ENCODE measurements at regions not wholly inside any gene's neighbourhood (a gene's known extent, or its start where the extent isn't known, plus 50 kb on each side); places are given as distances from the start of the nearest gene placed in this dataset.
"Not testable (repeated sequence)": the region's sequence is repeated elsewhere in the genome, so short reads cannot be mapped to it uniquely, and the experiment has no call there.

DNA sequence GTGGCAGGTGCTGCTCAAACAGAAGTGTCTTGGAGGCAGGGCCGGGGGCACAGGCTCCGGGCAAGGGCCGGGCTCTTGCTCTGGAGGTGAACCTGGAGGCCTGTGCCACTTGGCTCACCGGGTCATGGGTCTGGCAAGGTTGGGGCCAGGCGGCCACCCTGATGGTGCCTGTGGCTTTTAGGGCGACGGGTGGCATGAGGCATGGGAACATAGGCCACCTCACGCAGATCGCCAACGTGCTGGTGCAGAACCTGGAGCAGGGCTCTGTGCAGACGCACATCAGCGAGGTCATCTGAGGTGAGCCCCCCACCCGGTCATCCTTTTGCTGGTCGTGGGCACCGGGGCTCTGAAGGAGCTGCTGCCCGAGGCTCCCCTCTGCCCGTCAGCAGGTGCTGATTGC lies 202.7 kb downstream of the LIPI start:
- TF ChIP-seq, protein P1, sequence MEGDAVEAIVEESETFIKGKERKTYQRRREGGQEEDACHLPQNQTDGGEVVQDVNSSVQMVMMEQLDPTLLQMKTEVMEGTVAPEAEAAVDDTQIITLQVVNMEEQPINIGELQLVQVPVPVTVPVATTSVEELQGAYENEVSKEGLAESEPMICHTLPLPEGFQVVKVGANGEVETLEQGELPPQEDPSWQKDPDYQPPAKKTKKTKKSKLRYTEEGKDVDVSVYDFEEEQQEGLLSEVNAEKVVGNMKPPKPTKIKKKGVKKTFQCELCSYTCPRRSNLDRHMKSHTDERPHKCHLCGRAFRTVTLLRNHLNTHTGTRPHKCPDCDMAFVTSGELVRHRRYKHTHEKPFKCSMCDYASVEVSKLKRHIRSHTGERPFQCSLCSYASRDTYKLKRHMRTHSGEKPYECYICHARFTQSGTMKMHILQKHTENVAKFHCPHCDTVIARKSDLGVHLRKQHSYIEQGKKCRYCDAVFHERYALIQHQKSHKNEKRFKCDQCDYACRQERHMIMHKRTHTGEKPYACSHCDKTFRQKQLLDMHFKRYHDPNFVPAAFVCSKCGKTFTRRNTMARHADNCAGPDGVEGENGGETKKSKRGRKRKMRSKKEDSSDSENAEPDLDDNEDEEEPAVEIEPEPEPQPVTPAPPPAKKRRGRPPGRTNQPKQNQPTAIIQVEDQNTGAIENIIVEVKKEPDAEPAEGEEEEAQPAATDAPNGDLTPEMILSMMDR (conservative IDR thresholded peaks at IDR 0.05; ENCODE audit: low read length) = not testable (repeated sequence)
- TF ChIP-seq EZH2phosphoT487 (IDR thresholded peaks at IDR 0.05; ENCODE audit: borderline replicate concordance) = not testable (repeated sequence)

All from Loucy (cell line).